ACC112 (cell line): ENCODE measurements at regions not wholly inside any gene's neighbourhood (a gene's known extent, or its start where the extent isn't known, plus 50 kb on each side); places are given as distances from the start of the nearest gene placed in this dataset.

Experiments
- H2AFZ ChIP-seq: fragments of 200-600 bp; sonication (generic); one replicate; pipeline ENCODE4 v1.6.0; 2017; ENCODE audit warnings: antibody characterized with exemption, low read length; ENCODE audit not compliant: unreplicated experiment
- H3K27ac ChIP-seq: fragments of 200-600 bp; sonication (generic); 2 replicates; pipeline ENCODE4 v1.5.1; 2014; ENCODE audit warnings: low read depth, mild to moderate bottlenecking, antibody characterized with exemption, low read length, moderate library complexity
- H3K27me3 ChIP-seq: fragments of 200-600 bp; sonication (generic); 2 replicates; pipeline ENCODE4 v1.6.1; 2014; ENCODE audit warnings: mild to moderate bottlenecking, antibody characterized with exemption, low read length, moderate library complexity, mixed read lengths; ENCODE audit not compliant: insufficient read depth
- H3K36me3 ChIP-seq: fragments of 200-600 bp; sonication (generic); 2 replicates; pipeline ENCODE4 v1.6.1; 2016; ENCODE audit warnings: mild to moderate bottlenecking, antibody characterized with exemption, low read length, moderate library complexity, mixed read lengths; ENCODE audit not compliant: insufficient read depth
- H3K4me1 ChIP-seq: fragments of 200-600 bp; sonication (generic); one replicate; pipeline ENCODE4 v1.6.1; 2016; ENCODE audit warnings: low read length, mixed read lengths; ENCODE audit not compliant: insufficient read depth, unreplicated experiment, control insufficient read depth
- H3K4me3 ChIP-seq: fragments of 200-600 bp; sonication (generic); 2 replicates; pipeline ENCODE4 v1.5.1; 2014; ENCODE audit warnings: mild to moderate bottlenecking, low read depth, low read length
- H3K79me2 ChIP-seq: fragments of 200-600 bp; sonication (generic); one replicate; pipeline ENCODE4 v1.6.0; 2016; ENCODE audit warnings: low read length; ENCODE audit not compliant: control insufficient read depth, unreplicated experiment, insufficient read depth

GRCh38 chr4:24071612-24072372 is 181.9 kb upstream of the PPARGC1A start:
- H3K27me3 ChIP-seq = no peaks in the 10 kb centered on the region

GRCh38 chr4:24070117-24070516 is 180.3 kb upstream of the PPARGC1A start:
- H3K4me1 ChIP-seq = peaks cover 26% of the 10 kb centered on the region
- peak overlapping the region; percentile 80 for H3K27ac ChIP-seq
- H2AFZ ChIP-seq = peak overlapping the region; percentile 79
- no peaks in the 10 kb centered on the region for H3K36me3 ChIP-seq
- H3K4me3 ChIP-seq = no peak overlapping the region
- no peaks in the 10 kb centered on the region for H3K79me2 ChIP-seq
- no peaks in the 10 kb centered on the region for H3K27me3 ChIP-seq

More at GRCh38 chr4:24071612-24072372, 181.9 kb upstream of the PPARGC1A start:
- Histone ChIP-seq H3K79me2 (no peaks in the 10 kb centered on the region), H3K36me3 (no peaks in the 10 kb centered on the region), H3K4me1 (peaks cover 26% of the 10 kb centered on the region), H3K4me3 (no peak overlapping the region), H2AFZ (no peak overlapping the region), H3K27ac (no peak overlapping the region)

- Histone ChIP-seq H3K27ac (no peak overlapping the region), H3K79me2 (no peaks in the 10 kb centered on the region), H3K4me3 (no peak overlapping the region), H3K36me3 (no peaks in the 10 kb centered on the region), H2AFZ (peak overlapping the region; percentile 21), H3K27me3 (no peaks in the 10 kb centered on the region), H3K4me1 (peaks cover 26% of the 10 kb centered on the region)
Measured at GRCh38 chr4:24067367-24068193, 177.7 kb upstream of the PPARGC1A start.

- H3K79me2 ChIP-seq = no peaks in the 10 kb centered on the region
- no peak overlapping the region for H2AFZ ChIP-seq
- no peak overlapping the region for H3K4me3 ChIP-seq
- H3K27ac ChIP-seq = no peak overlapping the region
- peaks cover 25% of the 10 kb centered on the region for H3K4me1 ChIP-seq
- no peaks in the 10 kb centered on the region for H3K27me3 ChIP-seq
- H3K36me3 ChIP-seq = no peaks in the 10 kb centered on the region
Measured at GRCh38 chr4:24065974-24066373, 176.1 kb upstream of the PPARGC1A start.

- no peak overlapping the region for H3K4me3 ChIP-seq
- no peaks in the 10 kb centered on the region for H3K27me3 ChIP-seq
- H2AFZ ChIP-seq = no peak overlapping the region
- H3K36me3 ChIP-seq = no peaks in the 10 kb centered on the region
- no peak overlapping the region for H3K27ac ChIP-seq
- H3K4me1 ChIP-seq = peaks cover 12% of the 10 kb centered on the region
- H3K79me2 ChIP-seq = no peaks in the 10 kb centered on the region
Measured at GRCh38 chr4:24063731-24064130, 173.9 kb upstream of the PPARGC1A start.

- H3K4me1 ChIP-seq = no peaks in the 10 kb centered on the region
- H3K4me3 ChIP-seq = no peak overlapping the region
- no peak overlapping the region for H2AFZ ChIP-seq
- no peak overlapping the region for H3K27ac ChIP-seq
- H3K79me2 ChIP-seq = no peaks in the 10 kb centered on the region
- H3K36me3 ChIP-seq = no peaks in the 10 kb centered on the region
- H3K27me3 ChIP-seq = no peaks in the 10 kb centered on the region
Measured at GRCh38 chr4:24060932-24061331, 171.1 kb upstream of the PPARGC1A start.

GRCh38 chr4:24059839-24060238 is 170.0 kb upstream of the PPARGC1A start:
- H3K36me3 ChIP-seq = no peaks in the 10 kb centered on the region
- no peaks in the 10 kb centered on the region for H3K4me1 ChIP-seq
- no peak overlapping the region for H2AFZ ChIP-seq
- no peaks in the 10 kb centered on the region for H3K27me3 ChIP-seq
- H3K79me2 ChIP-seq = no peaks in the 10 kb centered on the region
- H3K4me3 ChIP-seq = no peak overlapping the region
- no peak overlapping the region for H3K27ac ChIP-seq

- no peaks in the 10 kb centered on the region for H3K4me1 ChIP-seq
- no peaks in the 10 kb centered on the region for H3K27me3 ChIP-seq
- no peaks in the 10 kb centered on the region for H3K79me2 ChIP-seq
- no peak overlapping the region for H2AFZ ChIP-seq
- no peak overlapping the region for H3K4me3 ChIP-seq
- no peak overlapping the region for H3K27ac ChIP-seq
- no peaks in the 10 kb centered on the region for H3K36me3 ChIP-seq
Measured at GRCh38 chr4:24057915-24058559, 168.2 kb upstream of the PPARGC1A start.

- Histone ChIP-seq H2AFZ (no peak overlapping the region), H3K36me3 (no peaks in the 10 kb centered on the region), H3K4me1 (peaks cover 2% of the 10 kb centered on the region), H3K27me3 (no peaks in the 10 kb centered on the region), H3K79me2 (no peaks in the 10 kb centered on the region), H3K4me3 (no peak overlapping the region), H3K27ac (no peak overlapping the region)
Measured at GRCh38 chr4:24056289-24056688, 166.4 kb upstream of the PPARGC1A start.

- Histone ChIP-seq H3K27me3 (no peaks in the 10 kb centered on the region), H3K79me2 (no peaks in the 10 kb centered on the region), H3K27ac (no peak overlapping the region), H3K4me3 (no peak overlapping the region), H3K36me3 (no peaks in the 10 kb centered on the region), H2AFZ (no peak overlapping the region), H3K4me1 (peaks cover 8% of the 10 kb centered on the region)
Measured at GRCh38 chr4:24055623-24056022, 165.8 kb upstream of the PPARGC1A start.
